HEK293T (cell line): ENCODE measurements at regions not wholly inside any gene's neighbourhood (a gene's known extent, or its start where the extent isn't known, plus 50 kb on each side); places are given as distances from the start of the nearest gene placed in this dataset.

Source experiments
- FOXM1 ChIP-seq: fragments of 450-650 bp; IDR thresholded peaks from 2 replicates; pipeline ENCODE4 v1.6.1; 2017; ENCODE audit warnings: mild to moderate bottlenecking, borderline replicate concordance
- HDGF ChIP-seq: fragments of 450-650 bp; IDR thresholded peaks from 2 replicates; pipeline ENCODE4 v1.6.1; 2017; ENCODE audit warnings: antibody characterized with exemption, borderline replicate concordance
- SUZ12 ChIP-seq: fragments of 450-650 bp; IDR thresholded peaks from 2 replicates; pipeline ENCODE4 v1.6.1; 2016; ENCODE audit warnings: mild to moderate bottlenecking

- no peak for TF ChIP-seq HDGF
- no peak for TF ChIP-seq FOXM1
- TF ChIP-seq SUZ12, result no peak
Observed at GRCh38 chr3:177705976-177706823, 508.9 kb upstream of the TBL1XR1 start.
